ENCODE measurements at regions not wholly inside any gene's neighbourhood (a gene's known extent, or its start where the extent isn't known, plus 50 kb on each side); places are given as distances from the start of the nearest gene placed in this dataset.

DNA sequence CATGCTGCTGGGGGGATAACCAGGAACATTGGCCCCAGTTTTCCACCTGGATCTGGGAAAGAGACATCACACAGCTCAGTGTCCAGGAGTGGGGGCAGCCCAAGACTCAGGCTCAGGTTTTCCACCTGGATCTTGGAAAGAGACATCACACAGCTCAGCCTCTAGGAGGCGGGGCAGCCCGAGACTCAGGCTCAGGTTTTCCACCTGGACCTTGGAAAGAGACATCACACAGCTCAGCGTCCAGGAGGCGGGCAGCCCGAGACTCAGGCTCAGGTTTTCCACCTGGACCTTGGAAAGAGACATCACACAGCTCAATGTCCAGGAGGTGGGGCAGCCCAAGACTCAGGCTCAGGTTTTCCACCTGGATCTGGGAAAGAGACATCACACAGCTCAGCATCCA lies 361.6 kb downstream of the THBS2 start:
- no TSS peak for BruUV-seq (replicated peaks)
- intact Hi-C loops (cut with micrococcal nuclease): loop anchor here (10.0 kb wide), 2 partner anchors 903 to 1403 kb away; partner anchors contain the start of gene DLL1
- ChIA-PET CTCF (interaction anchor here (0.5 to 10.7 kb wide), 11 partner anchors 12 to 1638 kb away, joined by 3 to 68 read pairs (median 4); no protein-coding TSS in a partner anchor), POLR2A (interaction anchor here (0.7 kb wide), 1 partner anchor 638 kb away, joined by 6 read pairs; no protein-coding TSS in a partner anchor)
- no peaks in the 10 kb centered on the region for H3K4me1 Mint-ChIP-seq (ENCODE audit: insufficient read depth, unreplicated experiment)
- no peaks in the 10 kb centered on the region for H3K9me3 Mint-ChIP-seq (ENCODE audit: unreplicated experiment)
- no peak for DNase-seq (ENCODE audit: unreplicated experiment)
- TF ChIP-seq CTCF (IDR thresholded peaks at IDR 0.05; ENCODE audit: unreplicated experiment): no peak
- H3K27ac Mint-ChIP-seq (ENCODE audit: low read depth, unreplicated experiment): no peak overlapping the region
- H3K36me3 Mint-ChIP-seq (ENCODE audit: insufficient read depth, unreplicated experiment): no peaks in the 10 kb centered on the region
- no peak overlapping the region for H3K4me3 Mint-ChIP-seq (ENCODE audit: unreplicated experiment)
- H3K27me3 Mint-ChIP-seq (ENCODE audit: insufficient read depth, unreplicated experiment): peaks cover 50% of the 10 kb centered on the region

GRCh38 chr6:168890981-168891365 lies 362.7 kb downstream of the THBS2 start:
- ChIA-PET POLR2A (no interaction called here), CTCF (interaction anchor here (0.6 to 10.7 kb wide), 4 partner anchors 516 to 1620 kb away, joined by 3 to 68 read pairs (median 4); no protein-coding TSS in a partner anchor)
- H3K9me3 Mint-ChIP-seq (ENCODE audit: unreplicated experiment): no peaks in the 10 kb centered on the region
- H3K27me3 Mint-ChIP-seq (ENCODE audit: insufficient read depth, unreplicated experiment): peaks cover 53% of the 10 kb centered on the region
- no peaks in the 10 kb centered on the region for H3K4me1 Mint-ChIP-seq (ENCODE audit: insufficient read depth, unreplicated experiment)
- TF ChIP-seq CTCF (IDR thresholded peaks at IDR 0.05; ENCODE audit: unreplicated experiment): no peak
- H3K4me3 Mint-ChIP-seq (ENCODE audit: unreplicated experiment): no peak overlapping the region
- no peak for DNase-seq (ENCODE audit: unreplicated experiment)
- no peak overlapping the region for H3K27ac Mint-ChIP-seq (ENCODE audit: low read depth, unreplicated experiment)
- intact Hi-C loops (cut with micrococcal nuclease): loop anchor here (10.0 kb wide), 2 partner anchors 904 to 1404 kb away; partner anchors contain the start of gene DLL1
- BruUV-seq (replicated peaks): no TSS peak
- no peaks in the 10 kb centered on the region for H3K36me3 Mint-ChIP-seq (ENCODE audit: insufficient read depth, unreplicated experiment)

DNA sequence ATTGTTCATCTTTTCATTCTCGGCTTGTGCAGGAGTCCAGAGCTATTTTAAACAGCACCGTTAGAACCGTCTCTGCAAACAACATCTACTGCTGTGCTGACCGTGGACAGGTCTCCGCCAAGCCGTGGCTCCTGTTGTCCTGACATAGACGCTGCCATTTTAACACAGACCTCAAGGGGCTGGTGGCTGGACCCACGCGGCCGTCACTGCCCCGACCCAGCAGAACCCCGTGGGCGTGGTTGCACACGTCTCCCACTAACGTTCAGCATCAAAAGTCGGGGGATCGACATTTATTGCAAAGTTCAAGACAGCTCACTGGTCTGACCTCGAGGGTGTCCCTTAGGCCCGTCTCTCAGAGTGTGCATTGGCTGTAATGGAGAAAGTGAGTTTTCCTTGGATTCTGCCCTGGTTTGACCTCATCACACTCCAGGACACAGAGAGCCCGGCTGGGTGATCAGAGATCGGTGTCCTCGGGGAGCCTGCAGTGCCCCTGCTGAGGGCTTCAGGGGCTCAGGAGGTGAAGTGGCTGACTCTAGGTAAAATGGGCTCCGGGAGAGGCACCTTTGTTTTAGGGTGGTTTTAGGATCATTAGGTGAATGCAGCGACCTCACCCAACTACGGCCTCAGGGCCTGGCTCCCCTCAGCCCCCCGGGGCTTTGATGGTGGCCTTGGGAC lies 363.2 kb downstream of the THBS2 start:
- Mint-ChIP-seq H3K4me1 (ENCODE audit: insufficient read depth, unreplicated experiment) (no peaks in the 10 kb centered on the region), H3K36me3 (ENCODE audit: insufficient read depth, unreplicated experiment) (no peaks in the 10 kb centered on the region), H3K4me3 (ENCODE audit: unreplicated experiment) (no peak overlapping the region), H3K9me3 (ENCODE audit: unreplicated experiment) (no peaks in the 10 kb centered on the region), H3K27ac (ENCODE audit: low read depth, unreplicated experiment) (no peak overlapping the region), H3K27me3 (ENCODE audit: insufficient read depth, unreplicated experiment) (peaks cover 53% of the 10 kb centered on the region)
- no peak for DNase-seq (ENCODE audit: unreplicated experiment)
- BruUV-seq (replicated peaks): no TSS peak
- POLR2A ChIA-PET: no interaction called here
- intact Hi-C loops (cut with micrococcal nuclease): loop anchor here (10.0 kb wide), 2 partner anchors 904 to 1404 kb away; partner anchors contain the start of gene DLL1
- CTCF ChIA-PET: interaction anchor here (10.7 kb wide), 1 partner anchor 521 kb away, joined by 68 read pairs; no protein-coding TSS in a partner anchor
- TF ChIP-seq CTCF (IDR thresholded peaks at IDR 0.05; ENCODE audit: unreplicated experiment): no peak

- intact Hi-C loops (cut with micrococcal nuclease): no loop called here
- no peak for TF ChIP-seq CTCF (IDR thresholded peaks at IDR 0.05; ENCODE audit: unreplicated experiment)
- ChIA-PET POLR2A (no interaction called here), CTCF (interaction anchor here (0.7 to 10.7 kb wide), 2 partner anchors 512 to 519 kb away, joined by 3 to 68 read pairs; no protein-coding TSS in a partner anchor)
- Mint-ChIP-seq H3K27me3 (ENCODE audit: insufficient read depth, unreplicated experiment) (peaks cover 56% of the 10 kb centered on the region), H3K4me1 (ENCODE audit: insufficient read depth, unreplicated experiment) (no peaks in the 10 kb centered on the region), H3K9me3 (ENCODE audit: unreplicated experiment) (no peaks in the 10 kb centered on the region), H3K36me3 (ENCODE audit: insufficient read depth, unreplicated experiment) (no peaks in the 10 kb centered on the region), H3K27ac (ENCODE audit: low read depth, unreplicated experiment) (no peak overlapping the region), H3K4me3 (ENCODE audit: unreplicated experiment) (no peak overlapping the region)
- BruUV-seq (replicated peaks): no TSS peak
- no peak for DNase-seq (ENCODE audit: unreplicated experiment)
These were observed 364.8 kb downstream of the THBS2 start for GRCh38 chr6:168888786-168889345.

Data from MCF 10A (cell line).